ENCODE measurements at regions not wholly inside any gene's neighbourhood (a gene's known extent, or its start where the extent isn't known, plus 50 kb on each side); places are given as distances from the start of the nearest gene placed in this dataset.

DNA sequence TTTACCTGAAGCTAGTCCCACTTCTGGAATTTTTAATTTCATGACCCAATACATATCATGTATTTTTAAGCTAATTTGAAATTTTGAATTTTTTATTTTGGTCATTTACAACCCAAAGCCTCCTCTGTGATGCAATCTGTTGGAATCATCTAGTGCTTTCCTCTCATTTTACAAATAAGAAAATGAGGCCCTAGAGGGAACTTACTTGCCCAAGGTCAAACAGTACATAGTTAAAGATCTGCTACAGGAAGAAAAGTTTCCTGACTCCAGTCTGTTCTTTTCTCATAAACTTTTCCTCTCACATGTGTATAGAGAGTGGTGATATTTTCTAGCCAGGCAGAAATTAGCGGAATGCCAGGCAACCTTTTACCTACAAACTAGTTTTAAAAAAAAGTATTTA is 59.3 kb upstream of the DPT start:
- no peaks in the 10 kb centered on the region for H3K36me3 Mint-ChIP-seq (ENCODE audit: insufficient read depth, unreplicated experiment)
- CTCF ChIA-PET: interaction anchor here (0.9 to 1.0 kb wide), 3 partner anchors 45 to 184 kb away, joined by 3 to 5 read pairs (median 3); no protein-coding TSS in a partner anchor
- DNase-seq (ENCODE audit: unreplicated experiment): no peak
- BruUV-seq (replicated peaks): no TSS peak
- no peaks in the 10 kb centered on the region for H3K27me3 Mint-ChIP-seq (ENCODE audit: insufficient read depth, unreplicated experiment)
- POLR2A ChIA-PET: interaction anchor here (1.5 kb wide), 1 partner anchor 152 kb away, joined by 3 read pairs; no protein-coding TSS in a partner anchor
- H3K4me3 Mint-ChIP-seq (ENCODE audit: unreplicated experiment): no peak overlapping the region
- H3K4me1 Mint-ChIP-seq (ENCODE audit: insufficient read depth, unreplicated experiment): no peaks in the 10 kb centered on the region
- H3K27ac Mint-ChIP-seq (ENCODE audit: low read depth, unreplicated experiment): no peak overlapping the region
- TF ChIP-seq, protein P1, sequence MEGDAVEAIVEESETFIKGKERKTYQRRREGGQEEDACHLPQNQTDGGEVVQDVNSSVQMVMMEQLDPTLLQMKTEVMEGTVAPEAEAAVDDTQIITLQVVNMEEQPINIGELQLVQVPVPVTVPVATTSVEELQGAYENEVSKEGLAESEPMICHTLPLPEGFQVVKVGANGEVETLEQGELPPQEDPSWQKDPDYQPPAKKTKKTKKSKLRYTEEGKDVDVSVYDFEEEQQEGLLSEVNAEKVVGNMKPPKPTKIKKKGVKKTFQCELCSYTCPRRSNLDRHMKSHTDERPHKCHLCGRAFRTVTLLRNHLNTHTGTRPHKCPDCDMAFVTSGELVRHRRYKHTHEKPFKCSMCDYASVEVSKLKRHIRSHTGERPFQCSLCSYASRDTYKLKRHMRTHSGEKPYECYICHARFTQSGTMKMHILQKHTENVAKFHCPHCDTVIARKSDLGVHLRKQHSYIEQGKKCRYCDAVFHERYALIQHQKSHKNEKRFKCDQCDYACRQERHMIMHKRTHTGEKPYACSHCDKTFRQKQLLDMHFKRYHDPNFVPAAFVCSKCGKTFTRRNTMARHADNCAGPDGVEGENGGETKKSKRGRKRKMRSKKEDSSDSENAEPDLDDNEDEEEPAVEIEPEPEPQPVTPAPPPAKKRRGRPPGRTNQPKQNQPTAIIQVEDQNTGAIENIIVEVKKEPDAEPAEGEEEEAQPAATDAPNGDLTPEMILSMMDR (IDR thresholded peaks at IDR 0.05; ENCODE audit: unreplicated experiment): no peak
- H3K9me3 Mint-ChIP-seq (ENCODE audit: unreplicated experiment): no peaks in the 10 kb centered on the region
- intact Hi-C loops (cut with micrococcal nuclease): no loop called here

- intact Hi-C loops (cut with micrococcal nuclease): loop anchor here (1.0 kb wide), 2 partner anchors 153 to 186 kb away; no protein-coding TSS in a partner anchor
- Mint-ChIP-seq H3K4me3 (ENCODE audit: unreplicated experiment) (no peak overlapping the region), H3K36me3 (ENCODE audit: insufficient read depth, unreplicated experiment) (no peaks in the 10 kb centered on the region), H3K9me3 (ENCODE audit: unreplicated experiment) (no peaks in the 10 kb centered on the region), H3K27me3 (ENCODE audit: insufficient read depth, unreplicated experiment) (no peaks in the 10 kb centered on the region), H3K27ac (ENCODE audit: low read depth, unreplicated experiment) (no peak overlapping the region), H3K4me1 (ENCODE audit: insufficient read depth, unreplicated experiment) (no peaks in the 10 kb centered on the region)
- ChIA-PET CTCF (interaction anchor here (0.6 to 1.6 kb wide), 12 partner anchors 11 to 559 kb away, joined by 3 to 8 read pairs (median 3); no protein-coding TSS in a partner anchor), POLR2A (interaction anchor here (0.9 kb wide), 1 partner anchor 186 kb away, joined by 4 read pairs; no protein-coding TSS in a partner anchor)
- BruUV-seq (replicated peaks): no TSS peak
- DNase-seq (ENCODE audit: unreplicated experiment): no peak
- TF ChIP-seq, protein P1 (IDR thresholded peaks at IDR 0.05; ENCODE audit: unreplicated experiment): no peak
These were observed 60.5 kb upstream of the DPT start for GRCh38 chr1:168789501-168789900.

DNA sequence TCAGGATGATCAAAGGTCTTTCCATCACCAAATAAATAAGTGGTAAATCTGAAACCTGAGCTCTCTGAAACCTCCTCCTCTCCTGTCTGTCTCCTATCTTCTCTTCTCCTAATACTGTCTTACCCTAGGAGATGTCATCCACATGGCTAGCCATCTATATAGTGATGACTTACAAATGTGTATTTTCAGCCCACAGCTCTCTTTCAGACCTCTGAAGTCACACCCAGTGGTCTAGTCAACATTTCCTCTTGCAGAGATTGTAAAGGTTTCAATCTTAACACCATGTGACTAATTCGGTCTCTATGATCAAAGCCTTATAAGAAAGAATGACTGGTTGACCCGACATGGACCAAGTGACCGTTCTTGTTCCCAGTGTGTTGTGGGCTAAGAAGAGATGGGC is 63.1 kb upstream of the DPT start:
- ChIA-PET CTCF (interaction anchor here (0.6 to 1.5 kb wide), 2 partner anchors 21 to 155 kb away, joined by 3 to 4 read pairs; no protein-coding TSS in a partner anchor), POLR2A (interaction anchor here (1.5 kb wide), 1 partner anchor 18 kb away, joined by 4 read pairs; no protein-coding TSS in a partner anchor)
- Mint-ChIP-seq H3K4me1 (ENCODE audit: insufficient read depth, unreplicated experiment) (no peaks in the 10 kb centered on the region), H3K9me3 (ENCODE audit: unreplicated experiment) (no peaks in the 10 kb centered on the region), H3K27ac (ENCODE audit: low read depth, unreplicated experiment) (no peak overlapping the region), H3K36me3 (ENCODE audit: insufficient read depth, unreplicated experiment) (no peaks in the 10 kb centered on the region), H3K27me3 (ENCODE audit: insufficient read depth, unreplicated experiment) (no peaks in the 10 kb centered on the region), H3K4me3 (ENCODE audit: unreplicated experiment) (no peak overlapping the region)
- no TSS peak for BruUV-seq (replicated peaks)
- no peak for DNase-seq (ENCODE audit: unreplicated experiment)
- intact Hi-C loops (cut with micrococcal nuclease): no loop called here
- TF ChIP-seq, protein P1 (IDR thresholded peaks at IDR 0.05; ENCODE audit: unreplicated experiment): no peak

GRCh38 chr1:168792592-168793125 is 63.7 kb upstream of the DPT start:
- no peak for DNase-seq (ENCODE audit: unreplicated experiment)
- no TSS peak for BruUV-seq (replicated peaks)
- ChIA-PET POLR2A (interaction anchor here (1.5 kb wide), 1 partner anchor 18 kb away, joined by 4 read pairs; no protein-coding TSS in a partner anchor), CTCF (interaction anchor here (0.6 to 1.5 kb wide), 2 partner anchors 21 to 156 kb away, joined by 3 to 4 read pairs; no protein-coding TSS in a partner anchor)
- H3K4me3 Mint-ChIP-seq (ENCODE audit: unreplicated experiment): no peak overlapping the region
- no peak overlapping the region for H3K27ac Mint-ChIP-seq (ENCODE audit: low read depth, unreplicated experiment)
- intact Hi-C loops (cut with micrococcal nuclease): no loop called here
- no peaks in the 10 kb centered on the region for H3K36me3 Mint-ChIP-seq (ENCODE audit: insufficient read depth, unreplicated experiment)
- TF ChIP-seq, protein P1 (IDR thresholded peaks at IDR 0.05; ENCODE audit: unreplicated experiment): no peak
- no peaks in the 10 kb centered on the region for H3K27me3 Mint-ChIP-seq (ENCODE audit: insufficient read depth, unreplicated experiment)
- H3K4me1 Mint-ChIP-seq (ENCODE audit: insufficient read depth, unreplicated experiment): no peaks in the 10 kb centered on the region
- no peaks in the 10 kb centered on the region for H3K9me3 Mint-ChIP-seq (ENCODE audit: unreplicated experiment)
